WTC11 (cell line): ENCODE measurements at regions not wholly inside any gene's neighbourhood (a gene's known extent, or its start where the extent isn't known, plus 50 kb on each side); places are given as distances from the start of the nearest gene placed in this dataset.

ENCODE experiments used
- ATAC-seq: fragments of 200-7000 bp; cut with Tn5 transposase; 2 replicates; pipeline ENCODE4 v1.10.0; 2021; ENCODE audit warnings: mild to moderate bottlenecking, moderate library complexity
- CTCF ChIA-PET: fragments of 300-600 bp; sonication (Branson Sonifier 250); formaldehyde crosslinking; loops from one replicate; lab custom pipeline; 2021; ENCODE audit warnings: antibody characterized with exemption; lab: Charles Lee
- POLR2A ChIA-PET: fragments of 350-600 bp; sonication (Branson Sonifier 250); formaldehyde crosslinking; loops from one replicate; lab custom pipeline; 2021; ENCODE audit warnings: antibody characterized with exemption; lab: Charles Lee
- DNase-seq: peaks from one replicate; pipeline ENCODE4 v3.0.0; 2021; ENCODE audit warnings: low spot score
- H3K27ac Mint-ChIP-seq: 2 replicates; pipeline ENCODE4 v1.8.0; 2021; ENCODE audit warnings: mixed read lengths
- H3K27me3 Mint-ChIP-seq: 2 replicates; pipeline ENCODE4 v1.8.0; 2021; ENCODE audit warnings: low read depth, mild to moderate bottlenecking, moderate library complexity, mixed read lengths
- H3K36me3 Mint-ChIP-seq: 2 replicates; pipeline ENCODE4 v1.8.0; 2021; ENCODE audit warnings: mixed read lengths
- H3K4me1 Mint-ChIP-seq: 2 replicates; pipeline ENCODE4 v1.8.0; 2022; ENCODE audit warnings: mixed read lengths
- H3K4me3 Mint-ChIP-seq: 2 replicates; pipeline ENCODE4 v1.8.0; 2021; ENCODE audit warnings: mild to moderate bottlenecking, moderate library complexity, mixed read lengths
- H3K9me3 Mint-ChIP-seq: 2 replicates; pipeline ENCODE4 v1.8.0; 2021; ENCODE audit warnings: mixed read lengths
- E2F1 ChIP-seq: sonication (generic); formaldehyde crosslinking; IDR thresholded peaks from 2 replicates; pipeline ENCODE4 v1.8.0; 2022; ENCODE audit warnings: mild to moderate bottlenecking, missing genetic modification reagents
- ETV6 ChIP-seq: sonication (generic); formaldehyde crosslinking; IDR thresholded peaks from 2 replicates; pipeline ENCODE4 v1.8.1; 2022; ENCODE audit warnings: mild to moderate bottlenecking, missing genetic modification reagents
- FOXJ3 ChIP-seq: sonication (generic); formaldehyde crosslinking; IDR thresholded peaks from 2 replicates; pipeline ENCODE4 v1.9.0; 2021; ENCODE audit warnings: missing genetic modification reagents, mild to moderate bottlenecking, borderline replicate concordance
- GTF2I ChIP-seq: fragments of 250-450 bp; sonication (Bioruptor Pico); conservative IDR thresholded peaks from 2 replicates; pipeline ENCODE4 v1.4.0; 2021; ENCODE audit warnings: mild to moderate bottlenecking
- JUN ChIP-seq: sonication (generic); formaldehyde crosslinking; IDR thresholded peaks from 2 replicates; pipeline ENCODE4 v1.8.0; 2023; ENCODE audit warnings: mild to moderate bottlenecking, missing genetic modification reagents
- NFATC4 ChIP-seq: fragments of 250-450 bp; sonication (Bioruptor Pico); IDR thresholded peaks from 2 replicates; pipeline ENCODE4 v1.9.0; 2021; ENCODE audit warnings: mild to moderate bottlenecking
- NR1H2 ChIP-seq: sonication (generic); formaldehyde crosslinking; IDR thresholded peaks from 2 replicates; pipeline ENCODE4 v1.9.0; 2021; ENCODE audit warnings: mild to moderate bottlenecking, moderate library complexity, missing genetic modification reagents
- TCF7 ChIP-seq: sonication (generic); formaldehyde crosslinking; IDR thresholded peaks from 2 replicates; pipeline ENCODE4 v1.8.0; 2022; ENCODE audit warnings: mild to moderate bottlenecking, low read depth, missing genetic modification reagents, moderate library complexity
- TEAD1 ChIP-seq: sonication (generic); formaldehyde crosslinking; IDR thresholded peaks from 2 replicates; pipeline ENCODE4 v1.8.0; 2022; ENCODE audit warnings: mild to moderate bottlenecking, missing genetic modification reagents
- USF1 ChIP-seq: sonication (generic); formaldehyde crosslinking; IDR thresholded peaks from 2 replicates; pipeline ENCODE4 v1.8.0; 2022; ENCODE audit warnings: mild to moderate bottlenecking, missing genetic modification reagents
- ZNF416 ChIP-seq: fragments of 250-450 bp; sonication (Bioruptor Pico); IDR thresholded peaks from 2 replicates; pipeline ENCODE4 v1.9.0; 2021; ENCODE audit warnings: mild to moderate bottlenecking, inconsistent platforms
- ZSCAN18 ChIP-seq: fragments of 250-450 bp; sonication (Bioruptor Pico); IDR thresholded peaks from 2 replicates; pipeline ENCODE4 v2.1.2; 2022; ENCODE audit warnings: mild to moderate bottlenecking, moderate library complexity
- TF ChIP-seq, protein P1 (sequence below): sonication (generic); formaldehyde crosslinking; IDR thresholded peaks from 2 replicates; pipeline ENCODE4 v1.8.1; 2022; ENCODE audit warnings: missing genetic modification reagents, borderline replicate concordance
- TF ChIP-seq, protein P2 (sequence below): sonication (generic); formaldehyde crosslinking; IDR thresholded peaks from 2 replicates; pipeline ENCODE4 v1.8.1; 2023; ENCODE audit warnings: mild to moderate bottlenecking, missing genetic modification reagents, moderate library complexity
- TF ChIP-seq, protein P3 (sequence below): sonication (generic); formaldehyde crosslinking; IDR thresholded peaks from 2 replicates; pipeline ENCODE4 v1.8.1; 2023; ENCODE audit warnings: mild to moderate bottlenecking, moderate library complexity, missing genetic modification reagents
- TF ChIP-seq, protein P4 (sequence below): fragments of 250-450 bp; sonication (Bioruptor Pico); IDR thresholded peaks from 2 replicates; pipeline ENCODE4 v1.8.0; 2021; ENCODE audit warnings: mild to moderate bottlenecking
- TF ChIP-seq, protein P5 (sequence below): sonication (generic); formaldehyde crosslinking; IDR thresholded peaks from 2 replicates; pipeline ENCODE4 v1.8.1; 2022; ENCODE audit warnings: low read depth, mild to moderate bottlenecking, moderate library complexity, missing genetic modification reagents, borderline replicate concordance
- TF ChIP-seq, protein P6 (sequence below): fragments of 250-450 bp; sonication (Bioruptor Pico); IDR thresholded peaks from 2 replicates; pipeline ENCODE4 v1.9.0; 2021; ENCODE audit warnings: mild to moderate bottlenecking
- TF ChIP-seq, protein P7 (sequence below): fragments of 250-450 bp; sonication (Bioruptor Pico); IDR thresholded peaks from 2 replicates; pipeline ENCODE4 v1.9.0; 2021; ENCODE audit warnings: moderate library complexity, mild to moderate bottlenecking, inconsistent platforms, borderline replicate concordance

DNA sequence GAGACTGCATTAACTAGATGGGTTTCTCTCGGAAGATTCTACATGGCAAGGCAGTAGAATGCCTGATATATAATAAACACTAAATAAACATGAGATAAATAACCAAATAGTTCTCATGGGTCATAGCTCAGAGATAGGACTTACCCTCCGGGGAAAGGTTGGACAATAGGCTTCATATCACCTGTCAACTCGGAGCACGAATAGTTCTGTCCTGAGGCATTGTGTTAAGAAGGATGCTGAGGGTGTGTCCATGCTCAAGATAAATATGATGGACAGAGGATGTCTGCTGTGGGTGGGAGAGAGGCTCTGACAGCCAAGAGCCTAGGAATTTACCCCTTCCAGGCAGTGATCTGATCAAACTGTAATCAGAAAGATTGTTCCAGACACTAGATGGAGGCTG lies 474.0 kb downstream of the MIAT start:
- Mint-ChIP-seq H3K27me3 (no peaks in the 10 kb centered on the region), H3K9me3 (no peaks in the 10 kb centered on the region), H3K4me3 (no peak overlapping the region), H3K36me3 (no peaks in the 10 kb centered on the region), H3K4me1 (0 out of 2 replicates have a peak, but pooled peaks cover 4% of the 10 kb centered on the region), H3K27ac (no peak overlapping the region)
- CTCF ChIA-PET, result no interaction called here
- DNase-seq (no peak), ATAC-seq (no peak)
- POLR2A ChIA-PET, result no interaction called here
- TF ChIP-seq ETV6, result no peak
- TF ChIP-seq JUN (CRISPR knock-in tag), result no peak

DNA sequence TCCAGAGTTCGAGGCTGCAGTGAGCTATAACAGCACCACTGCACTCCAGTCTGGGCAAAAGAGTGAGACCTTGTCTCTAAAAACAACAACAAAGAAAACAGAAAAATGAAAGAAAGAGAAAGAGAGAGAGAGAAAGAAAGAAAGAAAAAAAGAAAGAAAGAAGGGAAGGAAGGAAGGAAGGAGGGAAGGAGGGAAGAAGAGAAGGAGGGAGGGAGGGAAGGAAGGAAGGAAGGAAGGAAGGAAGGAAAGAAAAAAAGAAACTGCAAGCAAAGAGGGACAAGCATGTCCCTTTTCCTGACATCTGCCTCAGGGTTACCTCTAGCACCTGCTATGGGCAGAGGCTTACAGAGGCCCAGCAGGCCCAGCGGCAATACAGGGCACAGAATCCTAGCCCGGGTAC lies 475.0 kb downstream of the MIAT start:
- Mint-ChIP-seq H3K4me1 (0 out of 2 replicates have a peak, but pooled peaks cover 4% of the 10 kb centered on the region), H3K9me3 (peaks cover 8% of the 10 kb centered on the region), H3K27ac (no peak overlapping the region), H3K4me3 (no peak overlapping the region), H3K36me3 (no peaks in the 10 kb centered on the region), H3K27me3 (no peaks in the 10 kb centered on the region)
- no peak for ATAC-seq
- ChIA-PET CTCF (no interaction called here), POLR2A (no interaction called here)
- TF ChIP-seq, protein P1, sequence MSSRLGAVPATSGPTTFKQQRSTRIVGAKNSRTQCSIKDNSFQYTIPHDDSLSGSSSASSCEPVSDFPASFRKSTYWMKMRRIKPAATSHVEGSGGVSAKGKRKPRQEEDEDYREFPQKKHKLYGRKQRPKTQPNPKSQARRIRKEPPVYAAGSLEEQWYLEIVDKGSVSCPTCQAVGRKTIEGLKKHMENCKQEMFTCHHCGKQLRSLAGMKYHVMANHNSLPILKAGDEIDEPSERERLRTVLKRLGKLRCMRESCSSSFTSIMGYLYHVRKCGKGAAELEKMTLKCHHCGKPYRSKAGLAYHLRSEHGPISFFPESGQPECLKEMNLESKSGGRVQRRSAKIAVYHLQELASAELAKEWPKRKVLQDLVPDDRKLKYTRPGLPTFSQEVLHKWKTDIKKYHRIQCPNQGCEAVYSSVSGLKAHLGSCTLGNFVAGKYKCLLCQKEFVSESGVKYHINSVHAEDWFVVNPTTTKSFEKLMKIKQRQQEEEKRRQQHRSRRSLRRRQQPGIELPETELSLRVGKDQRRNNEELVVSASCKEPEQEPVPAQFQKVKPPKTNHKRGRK, result 0 out of 2 replicates have a peak, but pooled peaks have one; percentile 21
- TF ChIP-seq TCF7 (CRISPR knock-in tag), result no peak
- no peak for TF ChIP-seq GTF2I (CRISPR knock-in tag)
- DNase-seq, result no peak

DNA sequence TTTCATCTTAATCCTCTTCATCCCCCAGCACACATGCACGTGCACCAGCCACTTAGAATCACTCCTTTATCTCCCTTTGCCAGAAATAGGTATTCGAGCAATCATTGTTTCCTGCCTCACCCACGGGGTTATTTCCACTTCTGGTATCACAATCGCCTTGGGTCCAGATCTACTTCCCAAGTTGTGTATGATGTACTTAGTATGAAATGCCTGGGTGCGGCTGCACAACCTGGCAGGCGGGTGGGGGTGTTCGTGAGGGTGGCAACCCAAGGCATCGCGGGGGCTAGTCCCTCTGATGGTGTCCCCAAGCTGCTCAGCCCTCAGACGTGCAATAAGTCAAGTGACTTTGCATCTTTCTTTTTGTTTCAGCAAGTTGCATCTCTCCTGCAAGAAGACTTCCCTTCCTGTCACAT lies 475.6 kb downstream of the MIAT start:
- ATAC-seq (no peak), DNase-seq (no peak)
- H3K27ac Mint-ChIP-seq, result no peak overlapping the region
- peaks cover 8% of the 10 kb centered on the region for H3K9me3 Mint-ChIP-seq
- no peaks in the 10 kb centered on the region for H3K36me3 Mint-ChIP-seq
- no peak overlapping the region for H3K4me3 Mint-ChIP-seq
- ChIA-PET CTCF (interaction anchor here (1.8 kb wide), 1 partner anchor 18 kb away, joined by 5 read pairs; no protein-coding TSS in a partner anchor), POLR2A (no interaction called here)
- no peaks in the 10 kb centered on the region for H3K27me3 Mint-ChIP-seq
- H3K4me1 Mint-ChIP-seq, result 0 out of 2 replicates have a peak, but pooled peaks cover 6% of the 10 kb centered on the region
- TF ChIP-seq, protein P2, sequence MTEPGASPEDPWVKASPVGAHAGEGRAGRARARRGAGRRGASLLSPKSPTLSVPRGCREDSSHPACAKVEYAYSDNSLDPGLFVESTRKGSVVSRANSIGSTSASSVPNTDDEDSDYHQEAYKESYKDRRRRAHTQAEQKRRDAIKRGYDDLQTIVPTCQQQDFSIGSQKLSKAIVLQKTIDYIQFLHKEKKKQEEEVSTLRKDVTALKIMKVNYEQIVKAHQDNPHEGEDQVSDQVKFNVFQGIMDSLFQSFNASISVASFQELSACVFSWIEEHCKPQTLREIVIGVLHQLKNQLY (CRISPR knock-in tag), result no peak
- TF ChIP-seq, protein P3, sequence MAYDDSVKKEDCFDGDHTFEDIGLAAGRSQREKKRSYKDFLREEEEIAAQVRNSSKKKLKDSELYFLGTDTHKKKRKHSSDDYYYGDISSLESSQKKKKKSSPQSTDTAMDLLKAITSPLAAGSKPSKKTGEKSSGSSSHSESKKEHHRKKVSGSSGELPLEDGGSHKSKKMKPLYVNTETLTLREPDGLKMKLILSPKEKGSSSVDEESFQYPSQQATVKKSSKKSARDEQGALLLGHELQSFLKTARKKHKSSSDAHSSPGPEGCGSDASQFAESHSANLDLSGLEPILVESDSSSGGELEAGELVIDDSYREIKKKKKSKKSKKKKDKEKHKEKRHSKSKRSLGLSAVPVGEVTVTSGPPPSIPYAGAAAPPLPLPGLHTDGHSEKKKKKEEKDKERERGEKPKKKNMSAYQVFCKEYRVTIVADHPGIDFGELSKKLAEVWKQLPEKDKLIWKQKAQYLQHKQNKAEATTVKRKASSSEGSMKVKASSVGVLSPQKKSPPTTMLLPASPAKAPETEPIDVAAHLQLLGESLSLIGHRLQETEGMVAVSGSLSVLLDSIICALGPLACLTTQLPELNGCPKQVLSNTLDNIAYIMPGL (CRISPR knock-in tag), result no peak
- TF ChIP-seq NFATC4 (CRISPR knock-in tag) (no peak), NR1H2 (CRISPR knock-in tag) (no peak), FOXJ3 (CRISPR knock-in tag) (no peak), USF1 (no peak), ZNF416 (no peak), E2F1 (no peak), ZSCAN18 (CRISPR knock-in tag) (no peak), GTF2I (CRISPR knock-in tag) (no peak), TEAD1 (CRISPR knock-in tag) (no peak)
- TF ChIP-seq, protein P4, sequence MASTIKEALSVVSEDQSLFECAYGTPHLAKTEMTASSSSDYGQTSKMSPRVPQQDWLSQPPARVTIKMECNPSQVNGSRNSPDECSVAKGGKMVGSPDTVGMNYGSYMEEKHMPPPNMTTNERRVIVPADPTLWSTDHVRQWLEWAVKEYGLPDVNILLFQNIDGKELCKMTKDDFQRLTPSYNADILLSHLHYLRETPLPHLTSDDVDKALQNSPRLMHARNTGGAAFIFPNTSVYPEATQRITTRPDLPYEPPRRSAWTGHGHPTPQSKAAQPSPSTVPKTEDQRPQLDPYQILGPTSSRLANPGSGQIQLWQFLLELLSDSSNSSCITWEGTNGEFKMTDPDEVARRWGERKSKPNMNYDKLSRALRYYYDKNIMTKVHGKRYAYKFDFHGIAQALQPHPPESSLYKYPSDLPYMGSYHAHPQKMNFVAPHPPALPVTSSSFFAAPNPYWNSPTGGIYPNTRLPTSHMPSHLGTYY (CRISPR knock-in tag), result no peak
- TF ChIP-seq, protein P5, sequence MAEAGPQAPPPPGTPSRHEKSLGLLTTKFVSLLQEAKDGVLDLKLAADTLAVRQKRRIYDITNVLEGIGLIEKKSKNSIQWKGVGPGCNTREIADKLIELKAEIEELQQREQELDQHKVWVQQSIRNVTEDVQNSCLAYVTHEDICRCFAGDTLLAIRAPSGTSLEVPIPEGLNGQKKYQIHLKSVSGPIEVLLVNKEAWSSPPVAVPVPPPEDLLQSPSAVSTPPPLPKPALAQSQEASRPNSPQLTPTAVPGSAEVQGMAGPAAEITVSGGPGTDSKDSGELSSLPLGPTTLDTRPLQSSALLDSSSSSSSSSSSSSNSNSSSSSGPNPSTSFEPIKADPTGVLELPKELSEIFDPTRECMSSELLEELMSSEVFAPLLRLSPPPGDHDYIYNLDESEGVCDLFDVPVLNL (CRISPR knock-in tag), result no peak
- TF ChIP-seq, protein P6, sequence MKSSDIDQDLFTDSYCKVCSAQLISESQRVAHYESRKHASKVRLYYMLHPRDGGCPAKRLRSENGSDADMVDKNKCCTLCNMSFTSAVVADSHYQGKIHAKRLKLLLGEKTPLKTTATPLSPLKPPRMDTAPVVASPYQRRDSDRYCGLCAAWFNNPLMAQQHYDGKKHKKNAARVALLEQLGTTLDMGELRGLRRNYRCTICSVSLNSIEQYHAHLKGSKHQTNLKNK (CRISPR knock-in tag), result no peak
- TF ChIP-seq, protein P7, sequence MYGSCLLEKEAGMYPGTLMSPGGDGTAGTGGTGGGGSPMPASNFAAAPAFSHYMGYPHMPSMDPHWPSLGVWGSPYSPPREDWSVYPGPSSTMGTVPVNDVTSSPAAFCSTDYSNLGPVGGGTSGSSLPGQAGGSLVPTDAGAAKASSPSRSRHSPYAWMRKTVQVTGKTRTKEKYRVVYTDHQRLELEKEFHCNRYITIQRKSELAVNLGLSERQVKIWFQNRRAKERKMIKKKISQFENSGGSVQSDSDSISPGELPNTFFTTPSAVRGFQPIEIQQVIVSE (CRISPR knock-in tag), result no peak
